ENCODE measurements at regions not wholly inside any gene's neighbourhood (a gene's known extent, or its start where the extent isn't known, plus 50 kb on each side); places are given as distances from the start of the nearest gene placed in this dataset.
"Not testable (repeated sequence)": the region's sequence is repeated elsewhere in the genome, so short reads cannot be mapped to it uniquely, and the experiment has no call there.

DNA sequence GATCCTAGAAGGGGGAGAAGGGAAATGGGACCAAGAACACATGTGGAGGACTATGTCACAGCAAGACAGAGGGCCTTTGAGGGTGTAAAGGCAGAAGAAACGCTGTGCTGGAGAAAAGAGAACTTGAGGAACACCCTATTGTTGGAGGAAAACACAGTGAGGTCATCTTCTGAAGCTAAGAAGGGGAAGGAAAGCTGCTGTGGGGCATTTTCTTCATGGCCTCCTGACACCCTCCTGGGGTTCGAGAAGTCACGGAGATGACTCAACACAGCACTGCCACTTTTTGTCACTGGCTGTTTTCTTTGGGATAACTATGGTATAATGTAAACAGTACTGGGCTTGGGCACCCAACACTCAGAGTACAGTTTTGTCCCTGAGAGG lies 492.6 kb upstream of the CADM1 start:
- H3K9me3 ChIP-seq (replicated peaks), result no peaks in the 10 kb centered on the region
- no peaks in the 10 kb centered on the region for H3K27me3 ChIP-seq
- H3K4me3 ChIP-seq, result no peak overlapping the region
- H3K36me3 ChIP-seq, result no peaks in the 10 kb centered on the region
- no peak for DNase-seq
- H3K27ac ChIP-seq, result no peak overlapping the region
- no peaks in the 10 kb centered on the region for H3K4me1 ChIP-seq

- Histone ChIP-seq H3K4me1 (no peaks in the 10 kb centered on the region), H3K36me3 (no peaks in the 10 kb centered on the region)
Observed at GRCh38 chr11:115996125-115996807, 492.1 kb upstream of the CADM1 start.

GRCh38 chr11:115993590-115993989 lies 489.4 kb upstream of the CADM1 start:
- H3K27ac ChIP-seq, result no peak overlapping the region
- H3K4me1 ChIP-seq, result no peaks in the 10 kb centered on the region
- H3K36me3 ChIP-seq, result no peaks in the 10 kb centered on the region
- DNase-seq, result no peak
- no peaks in the 10 kb centered on the region for H3K27me3 ChIP-seq
- H3K4me3 ChIP-seq, result no peak overlapping the region
- H3K9me3 ChIP-seq (replicated peaks), result no peaks in the 10 kb centered on the region

More at GRCh38 chr11:115996125-115996807, 492.1 kb upstream of the CADM1 start:
- H3K9me3 ChIP-seq (replicated peaks), result no peaks in the 10 kb centered on the region
- H3K27ac ChIP-seq, result no peak overlapping the region
- H3K4me3 ChIP-seq, result no peak overlapping the region
- H3K27me3 ChIP-seq, result no peaks in the 10 kb centered on the region
- DNase-seq, result no peak

DNA sequence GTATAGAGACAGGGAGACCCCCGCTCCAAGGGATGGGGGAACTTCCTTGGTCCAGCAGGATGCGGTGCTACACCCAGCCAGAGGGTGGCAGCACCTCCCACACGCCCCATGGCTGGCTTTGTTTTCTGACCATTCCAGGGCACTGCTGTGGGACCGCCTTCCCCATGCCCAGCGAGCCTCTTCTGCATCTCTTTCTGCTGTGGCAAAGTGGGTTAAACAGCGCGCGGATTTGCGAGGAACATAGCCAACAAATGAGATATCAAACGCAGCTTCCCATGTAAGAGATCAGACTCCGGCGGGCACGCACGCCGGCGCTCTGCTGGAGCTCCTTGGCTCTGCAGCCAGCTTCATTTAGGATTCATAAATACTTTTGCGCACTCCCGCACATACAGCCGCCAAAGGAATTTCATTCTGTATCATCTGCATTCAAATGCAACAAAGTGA lies 485.8 kb upstream of the CADM1 start:
- Histone ChIP-seq H3K27ac (no peak overlapping the region), H3K4me3 (no peak overlapping the region), H3K27me3 (no peaks in the 10 kb centered on the region), H3K36me3 (no peaks in the 10 kb centered on the region), H3K9me3 (replicated peaks) (no peaks in the 10 kb centered on the region), H3K4me1 (no peaks in the 10 kb centered on the region)
- peak in 1 of 2 experiments; percentile 21 for DNase-seq

- Histone ChIP-seq H3K4me3 (no peak overlapping the region), H3K4me1 (no peaks in the 10 kb centered on the region), H3K27me3 (no peaks in the 10 kb centered on the region), H3K36me3 (no peaks in the 10 kb centered on the region), H3K9me3 (replicated peaks) (no peaks in the 10 kb centered on the region), H3K27ac (no peak overlapping the region)
- no peak for DNase-seq
Observed at GRCh38 chr11:115985896-115986295, 481.7 kb upstream of the CADM1 start.

DNA sequence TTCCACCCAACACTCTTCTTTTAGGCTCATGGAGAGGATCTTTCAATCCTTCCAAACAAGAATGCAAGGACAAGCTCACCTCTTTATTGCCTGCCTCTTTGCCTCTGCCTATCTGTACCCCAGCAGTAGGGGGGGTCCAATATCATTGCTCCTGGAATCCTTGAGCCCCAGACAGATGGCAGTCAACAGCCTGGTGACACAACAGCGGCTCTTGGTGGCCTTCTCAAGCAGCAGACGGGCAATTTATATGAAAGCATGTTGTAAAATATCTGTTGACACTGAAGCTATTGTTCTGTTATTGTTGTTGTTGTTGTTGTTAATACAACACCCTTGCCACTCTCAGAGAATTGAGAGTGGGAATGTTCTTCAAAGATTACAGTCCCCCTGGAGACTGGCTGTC lies 480.0 kb upstream of the CADM1 start:
- H3K9me3 ChIP-seq (replicated peaks), result no peaks in the 10 kb centered on the region
- no peak overlapping the region for H3K27ac ChIP-seq
- no peak for DNase-seq
- no peaks in the 10 kb centered on the region for H3K4me1 ChIP-seq
- H3K27me3 ChIP-seq, result no peaks in the 10 kb centered on the region
- H3K36me3 ChIP-seq, result no peaks in the 10 kb centered on the region
- H3K4me3 ChIP-seq, result no peak overlapping the region

- Histone ChIP-seq H3K27ac (no peak overlapping the region), H3K27me3 (no peaks in the 10 kb centered on the region), H3K4me1 (no peaks in the 10 kb centered on the region), H3K9me3 (replicated peaks) (no peaks in the 10 kb centered on the region), H3K36me3 (no peaks in the 10 kb centered on the region), H3K4me3 (no peak overlapping the region)
- no peak for DNase-seq
Observed at GRCh38 chr11:115982666-115983065, 478.5 kb upstream of the CADM1 start.

GRCh38 chr11:115981814-115982471 lies 477.7 kb upstream of the CADM1 start:
- no peaks in the 10 kb centered on the region for H3K36me3 ChIP-seq
- no peaks in the 10 kb centered on the region for H3K4me1 ChIP-seq
- no peak overlapping the region for H3K4me3 ChIP-seq
- DNase-seq, result no peak
- H3K9me3 ChIP-seq (replicated peaks), result no peaks in the 10 kb centered on the region
- H3K27me3 ChIP-seq, result no peaks in the 10 kb centered on the region
- no peak overlapping the region for H3K27ac ChIP-seq

DNA sequence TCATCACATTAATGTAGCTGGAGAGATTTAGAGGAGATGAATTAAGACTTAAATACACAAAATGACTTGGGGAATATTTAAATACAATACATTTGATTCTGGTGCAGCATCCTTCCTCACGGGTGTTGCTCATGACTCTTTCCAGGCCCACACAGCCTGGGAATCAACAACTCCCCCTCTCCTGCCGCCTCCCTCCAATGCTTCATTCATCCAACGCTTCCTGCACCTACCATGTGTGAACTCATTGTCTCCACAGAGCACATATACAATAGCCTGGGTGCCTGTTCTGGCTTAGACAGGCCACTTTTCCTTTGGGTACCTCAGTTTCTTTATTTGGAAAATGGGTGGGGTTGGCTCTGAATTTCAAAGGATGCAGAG lies 476.9 kb upstream of the CADM1 start:
- Histone ChIP-seq H3K9me3 (replicated peaks) (no peaks in the 10 kb centered on the region), H3K36me3 (no peaks in the 10 kb centered on the region), H3K27me3 (no peaks in the 10 kb centered on the region), H3K27ac (no peak overlapping the region), H3K4me1 (no peaks in the 10 kb centered on the region), H3K4me3 (no peak overlapping the region)
- no peak for DNase-seq

DNA sequence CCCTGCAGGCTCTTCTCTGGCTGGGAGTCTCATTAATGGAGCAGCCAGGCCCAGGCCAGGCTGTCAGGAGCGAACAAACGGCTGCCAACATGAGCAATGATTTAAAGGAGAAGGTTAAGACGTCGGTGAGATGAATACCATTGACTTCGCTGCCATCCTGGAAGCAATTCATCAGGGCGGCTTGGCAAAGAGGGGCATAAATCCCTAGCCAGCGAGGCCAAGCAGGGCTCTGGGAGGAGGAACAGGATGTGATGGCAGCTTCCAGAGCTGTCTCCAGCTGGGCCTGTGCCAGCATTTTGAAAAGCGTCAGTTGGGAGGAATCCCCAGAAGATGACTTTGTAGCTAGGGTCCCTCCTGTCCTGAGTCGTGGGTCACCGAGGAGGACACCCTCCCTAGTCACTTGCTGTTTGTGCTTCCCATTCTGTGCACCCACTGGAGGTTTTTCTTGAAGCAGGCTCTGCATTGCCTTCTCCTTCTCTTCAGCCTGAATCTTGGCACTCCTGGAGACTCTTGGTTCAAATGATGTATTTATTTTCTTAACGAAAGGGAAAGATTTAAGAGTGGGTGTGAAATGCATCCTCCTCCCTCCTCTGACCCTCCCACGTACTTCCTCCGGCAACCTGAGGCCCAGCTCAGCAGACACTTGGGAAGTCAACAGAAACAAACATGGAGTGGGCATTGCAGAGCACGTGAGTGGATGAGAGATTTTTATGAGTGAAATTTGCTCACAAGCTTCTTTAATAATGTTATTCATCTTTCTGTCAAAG lies 476.3 kb upstream of the CADM1 start:
- H3K27me3 ChIP-seq, result no peaks in the 10 kb centered on the region
- no peak for DNase-seq
- H3K4me3 ChIP-seq, result no peak overlapping the region
- no peaks in the 10 kb centered on the region for H3K9me3 ChIP-seq (replicated peaks)
- no peaks in the 10 kb centered on the region for H3K36me3 ChIP-seq
- no peaks in the 10 kb centered on the region for H3K4me1 ChIP-seq
- H3K27ac ChIP-seq, result no peak overlapping the region

- H3K9me3 ChIP-seq (replicated peaks), result no peaks in the 10 kb centered on the region
- H3K27ac ChIP-seq, result no peak overlapping the region
- H3K36me3 ChIP-seq, result no peaks in the 10 kb centered on the region
- DNase-seq, result no peak
- H3K4me3 ChIP-seq, result no peak overlapping the region
- no peaks in the 10 kb centered on the region for H3K27me3 ChIP-seq
- H3K4me1 ChIP-seq, result no peaks in the 10 kb centered on the region
Observed at GRCh38 chr11:115974703-115975102, 470.5 kb upstream of the CADM1 start.

DNA sequence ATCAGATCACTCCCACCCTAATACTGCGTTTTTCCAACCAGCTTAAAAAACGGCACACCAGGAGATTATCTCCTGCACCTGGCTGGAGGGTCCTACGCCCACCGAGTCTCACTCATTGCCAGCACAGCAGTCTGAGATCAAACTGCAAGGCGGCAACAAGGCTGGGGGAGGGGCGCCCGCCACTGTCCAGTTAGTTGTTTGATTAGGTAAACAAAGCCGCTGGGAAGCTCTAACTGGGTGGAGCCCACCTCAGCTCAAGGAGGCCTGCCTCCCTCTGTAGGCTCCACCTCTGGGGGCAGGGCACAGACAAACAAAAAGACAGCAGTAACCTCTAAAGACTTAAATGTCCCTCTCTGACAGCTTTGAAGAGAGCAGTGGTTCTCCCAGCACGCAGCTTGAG lies 463.0 kb upstream of the CADM1 start:
- not testable (repeated sequence) for H3K4me3 ChIP-seq; H3K27me3 ChIP-seq; H3K36me3 ChIP-seq; DNase-seq; H3K4me1 ChIP-seq; H3K9me3 ChIP-seq (replicated peaks); H3K27ac ChIP-seq

- no peak overlapping the region for H3K27ac ChIP-seq
- H3K36me3 ChIP-seq, result no peaks in the 10 kb centered on the region
- no peak for DNase-seq
- H3K9me3 ChIP-seq (replicated peaks), result no peaks in the 10 kb centered on the region
- H3K4me3 ChIP-seq, result no peak overlapping the region
- no peaks in the 10 kb centered on the region for H3K27me3 ChIP-seq
- H3K4me1 ChIP-seq, result peaks cover 4% of the 10 kb centered on the region; the same call in 1 of the 2 replicates
Observed at GRCh38 chr11:115965767-115966504, 461.7 kb upstream of the CADM1 start.

DNA sequence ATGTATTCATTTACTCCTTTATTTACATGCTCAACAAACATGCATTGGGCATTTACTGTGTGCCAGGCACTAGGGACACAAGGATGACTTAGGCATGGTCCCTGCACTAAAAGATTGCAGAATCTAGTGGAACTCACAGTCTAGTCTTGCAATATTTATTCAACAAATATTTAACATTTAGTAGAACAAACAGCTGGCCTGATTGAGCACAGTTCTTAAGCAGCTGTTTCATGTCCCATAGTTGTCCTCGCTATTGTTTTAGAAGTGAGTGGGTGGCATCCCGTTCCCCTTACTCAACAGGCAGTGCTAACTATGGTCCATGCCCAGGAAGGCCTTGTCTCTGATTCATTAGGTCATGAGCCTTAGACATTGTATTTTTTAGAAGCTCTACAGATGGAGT lies 459.9 kb upstream of the CADM1 start:
- Histone ChIP-seq H3K4me1 (peaks cover 4% of the 10 kb centered on the region; the same call in 1 of the 2 replicates), H3K27ac (no peak overlapping the region)
- DNase-seq, result no peak

DNA sequence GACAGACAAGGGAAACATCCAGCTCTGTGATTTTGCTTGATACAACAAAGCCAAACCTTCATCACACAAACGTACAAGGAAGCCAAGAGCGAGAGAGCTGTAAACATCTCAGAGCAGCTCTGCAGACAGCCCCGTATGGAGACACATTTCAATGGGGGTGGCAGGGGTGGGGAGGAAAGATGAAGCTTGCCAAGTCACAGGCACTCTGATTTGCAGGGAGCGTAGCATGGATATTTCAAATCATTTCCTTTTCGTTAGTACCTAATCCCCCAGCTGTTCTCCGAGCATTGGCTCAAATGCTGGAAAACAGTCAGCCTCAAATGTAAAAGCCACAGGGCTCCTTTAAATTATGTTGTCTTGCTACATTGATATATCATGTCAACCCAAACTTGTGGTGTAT lies 458.9 kb upstream of the CADM1 start:
- peak; percentile 11 to 46 for DNase-seq
- H3K4me3 ChIP-seq, result 0 out of 2 replicates have a peak overlapping the region, but pooled peaks have one; percentile 9
- H3K36me3 ChIP-seq, result no peaks in the 10 kb centered on the region
- H3K9me3 ChIP-seq (replicated peaks), result no peaks in the 10 kb centered on the region
- no peaks in the 10 kb centered on the region for H3K27me3 ChIP-seq
- no peak overlapping the region for H3K27ac ChIP-seq
- H3K4me1 ChIP-seq, result peaks cover 4% of the 10 kb centered on the region; the same call in 1 of the 2 replicates

More for the DNA sequence above, 459.9 kb upstream of the CADM1 start:
- no peak overlapping the region for H3K4me3 ChIP-seq
- H3K9me3 ChIP-seq (replicated peaks), result no peaks in the 10 kb centered on the region
- H3K27me3 ChIP-seq, result no peaks in the 10 kb centered on the region
- H3K36me3 ChIP-seq, result no peaks in the 10 kb centered on the region

Measured in SJCRH30 (cell line).